HEK293T (cell line): ENCODE measurements at regions not wholly inside any gene's neighbourhood (a gene's known extent, or its start where the extent isn't known, plus 50 kb on each side); places are given as distances from the start of the nearest gene placed in this dataset.

Experiments
- CTCF ChIA-PET: fragments of 350-600 bp; formaldehyde crosslinking; extraction: SDS; loops from one replicate; lab custom pipeline; 2021; ENCODE audit warnings: antibody characterized with exemption, inconsistent platforms; lab: Yijun Ruan, JAX
- POLR2A ChIA-PET: fragments of 350-600 bp; formaldehyde crosslinking; extraction: SDS; loops from one replicate; lab custom pipeline; 2020; ENCODE audit warnings: antibody characterized with exemption, inconsistent platforms; lab: Yijun Ruan, JAX
- DNase-seq: peaks from one replicate; pipeline ENCODE4 v3.0.0; 2012; ENCODE audit warnings: mixed read lengths; ENCODE audit errors: extremely low spot score
- ARNT ChIP-seq: fragments of 450-650 bp; IDR thresholded peaks from 2 replicates; pipeline ENCODE4 v1.6.1; 2017; ENCODE audit warnings: mild to moderate bottlenecking
- BHLHE40 ChIP-seq: fragments of 450-650 bp; IDR thresholded peaks from 2 replicates; pipeline ENCODE4 v1.6.1; 2016; ENCODE audit warnings: mild to moderate bottlenecking, moderate library complexity, borderline replicate concordance
- CTBP1 ChIP-seq: fragments of 450-650 bp; IDR thresholded peaks from 2 replicates; pipeline ENCODE4 v1.6.1; 2016; ENCODE audit warnings: borderline replicate concordance
- ELF4 ChIP-seq: fragments of 450-650 bp; IDR thresholded peaks from 2 replicates; pipeline ENCODE4 v1.6.1; 2017; ENCODE audit warnings: antibody characterized with exemption
- FOXA1 ChIP-seq: fragments of 450-650 bp; IDR thresholded peaks from 2 replicates; pipeline ENCODE4 v1.6.1; 2016; ENCODE audit warnings: mild to moderate bottlenecking
- FOXK2 ChIP-seq: fragments of 450-650 bp; IDR thresholded peaks from 2 replicates; pipeline ENCODE4 v1.6.1; 2016; ENCODE audit warnings: mild to moderate bottlenecking
- FOXM1 ChIP-seq: fragments of 450-650 bp; IDR thresholded peaks from 2 replicates; pipeline ENCODE4 v1.6.1; 2017; ENCODE audit warnings: mild to moderate bottlenecking, borderline replicate concordance
- HDGF ChIP-seq: fragments of 450-650 bp; IDR thresholded peaks from 2 replicates; pipeline ENCODE4 v1.6.1; 2017; ENCODE audit warnings: antibody characterized with exemption, borderline replicate concordance
- L3MBTL2 ChIP-seq: fragments of 450-650 bp; conservative IDR thresholded peaks from 2 replicates; pipeline ENCODE4 v1.6.1; 2016; ENCODE audit warnings: mild to moderate bottlenecking
- LEF1 ChIP-seq: fragments of 450-650 bp; IDR thresholded peaks from 2 replicates; pipeline ENCODE4 v1.6.1; 2017; ENCODE audit warnings: mild to moderate bottlenecking, borderline replicate concordance
- NFRKB ChIP-seq: fragments of 450-650 bp; IDR thresholded peaks from 2 replicates; pipeline ENCODE4 v1.6.1; 2016; ENCODE audit warnings: mild to moderate bottlenecking, moderate library complexity
- SP1 ChIP-seq: fragments of 450-650 bp; IDR thresholded peaks from 2 replicates; pipeline ENCODE4 v1.6.1; 2017
- SUZ12 ChIP-seq: fragments of 450-650 bp; IDR thresholded peaks from 2 replicates; pipeline ENCODE4 v1.6.1; 2016; ENCODE audit warnings: mild to moderate bottlenecking
- TARDBP ChIP-seq: fragments of 450-650 bp; IDR thresholded peaks from 2 replicates; pipeline ENCODE4 v1.6.1; 2016
- ZNF384 ChIP-seq: fragments of 450-650 bp; IDR thresholded peaks from 2 replicates; pipeline ENCODE4 v1.6.1; 2016
- TF ChIP-seq, protein P1 (sequence below): fragments of 450-650 bp; IDR thresholded peaks from 2 replicates; pipeline ENCODE4 v1.6.1; 2016

DNA sequence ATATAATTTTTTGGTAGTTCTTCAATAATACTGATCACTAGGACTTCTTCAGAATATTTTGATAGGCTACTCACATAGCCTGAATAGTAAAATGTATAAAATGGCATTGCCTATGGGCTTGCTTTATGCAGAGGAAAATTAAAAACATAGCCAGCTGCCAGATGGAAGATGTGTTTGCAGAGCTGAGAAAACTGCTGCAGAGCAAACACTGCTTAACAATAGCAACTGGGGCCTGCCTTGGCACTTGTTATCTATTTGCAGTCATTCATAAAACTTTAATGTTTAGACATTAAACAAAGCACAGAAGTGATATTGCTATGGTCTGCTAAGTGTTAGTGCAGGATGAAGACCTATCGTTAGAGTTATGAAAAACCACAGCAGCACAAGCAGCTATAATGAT, 151.5 kb upstream of the SMC2 start:
- no peak for DNase-seq
- POLR2A ChIA-PET: no interaction called here
- TF ChIP-seq, protein P1, sequence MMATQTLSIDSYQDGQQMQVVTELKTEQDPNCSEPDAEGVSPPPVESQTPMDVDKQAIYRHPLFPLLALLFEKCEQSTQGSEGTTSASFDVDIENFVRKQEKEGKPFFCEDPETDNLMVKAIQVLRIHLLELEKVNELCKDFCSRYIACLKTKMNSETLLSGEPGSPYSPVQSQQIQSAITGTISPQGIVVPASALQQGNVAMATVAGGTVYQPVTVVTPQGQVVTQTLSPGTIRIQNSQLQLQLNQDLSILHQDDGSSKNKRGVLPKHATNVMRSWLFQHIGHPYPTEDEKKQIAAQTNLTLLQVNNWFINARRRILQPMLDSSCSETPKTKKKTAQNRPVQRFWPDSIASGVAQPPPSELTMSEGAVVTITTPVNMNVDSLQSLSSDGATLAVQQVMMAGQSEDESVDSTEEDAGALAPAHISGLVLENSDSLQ: no peak
- TF ChIP-seq FOXK2 (no peak), SUZ12 (no peak), TARDBP (no peak), ELF4 (no peak), BHLHE40 (no peak), CTBP1 (no peak), HDGF (no peak), LEF1 (no peak), SP1 (no peak)
- CTCF ChIA-PET: no interaction called here

DNA sequence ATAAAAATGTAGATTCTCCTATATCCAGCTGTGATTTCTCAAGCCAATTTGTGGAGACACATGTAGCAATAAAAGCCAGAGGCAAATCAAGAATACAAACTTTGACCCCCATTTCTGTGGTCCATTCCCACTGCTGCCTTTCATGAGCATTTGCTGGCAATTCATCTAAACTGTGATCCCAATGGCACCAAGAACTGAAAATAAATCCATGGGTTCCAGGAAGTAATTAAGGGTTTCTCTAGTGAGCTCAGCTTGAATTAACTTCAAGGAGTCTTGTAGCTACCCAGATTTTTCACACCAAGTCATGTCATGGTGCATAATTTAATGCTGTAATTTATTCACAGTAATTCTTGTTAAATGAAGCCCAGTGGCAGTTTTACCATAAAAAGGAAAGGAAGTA, 145.0 kb upstream of the SMC2 start:
- ChIA-PET POLR2A (no interaction called here), CTCF (no interaction called here)
- no peak for TF ChIP-seq NFRKB
- no peak for DNase-seq

DNA sequence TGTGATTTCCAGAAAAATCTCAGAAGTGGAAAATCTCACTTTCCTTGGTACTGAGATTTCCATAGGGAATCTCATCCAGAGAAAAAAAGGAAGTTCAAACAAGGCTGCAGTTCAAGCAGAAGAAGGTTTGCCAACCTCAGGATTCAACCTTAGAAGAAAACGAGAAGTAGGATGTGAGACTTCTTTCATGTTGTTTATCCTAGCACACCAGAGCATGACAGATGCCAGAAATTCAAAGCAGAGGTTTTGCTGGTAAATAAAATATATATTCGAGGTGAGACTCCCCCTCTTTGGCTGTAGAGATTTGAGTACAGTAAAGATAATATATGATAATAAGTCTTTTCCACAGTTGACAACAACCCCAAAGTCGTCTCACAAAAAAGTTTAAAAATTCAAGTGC, 116.9 kb upstream of the SMC2 start:
- ChIA-PET POLR2A (no interaction called here), CTCF (no interaction called here)
- TF ChIP-seq NFRKB (no peak), SP1 (no peak), TARDBP (no peak), SUZ12 (no peak), HDGF (no peak), FOXA1 (no peak), ARNT (no peak), FOXM1 (no peak), CTBP1 (no peak), ELF4 (no peak), FOXK2 (no peak), BHLHE40 (no peak)
- TF ChIP-seq, protein P1: no peak
- no peak for DNase-seq

DNA sequence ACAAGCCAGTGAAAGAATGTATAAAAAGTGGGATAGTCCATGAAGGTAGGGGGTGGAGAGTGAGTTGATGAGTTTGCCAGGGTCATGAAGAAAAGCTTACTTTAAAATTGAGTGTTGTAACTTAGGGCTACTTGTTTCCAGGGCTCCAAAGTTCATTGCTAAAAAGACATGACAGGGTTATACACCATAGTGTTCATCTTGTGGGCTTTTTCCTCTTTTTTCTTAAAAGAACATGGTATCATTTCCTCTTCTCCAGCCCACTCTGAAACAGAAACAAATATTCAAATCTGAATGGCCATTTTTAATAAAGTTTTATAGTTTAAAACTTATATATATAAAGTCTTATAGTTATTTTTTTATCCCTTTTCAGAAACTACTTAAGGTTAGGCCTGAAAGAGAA, 115.7 kb upstream of the SMC2 start:
- TF ChIP-seq SP1 (no peak), CTBP1 (no peak), FOXA1 (no peak)
- ChIA-PET POLR2A (no interaction called here), CTCF (no interaction called here)
- no peak for DNase-seq

DNA sequence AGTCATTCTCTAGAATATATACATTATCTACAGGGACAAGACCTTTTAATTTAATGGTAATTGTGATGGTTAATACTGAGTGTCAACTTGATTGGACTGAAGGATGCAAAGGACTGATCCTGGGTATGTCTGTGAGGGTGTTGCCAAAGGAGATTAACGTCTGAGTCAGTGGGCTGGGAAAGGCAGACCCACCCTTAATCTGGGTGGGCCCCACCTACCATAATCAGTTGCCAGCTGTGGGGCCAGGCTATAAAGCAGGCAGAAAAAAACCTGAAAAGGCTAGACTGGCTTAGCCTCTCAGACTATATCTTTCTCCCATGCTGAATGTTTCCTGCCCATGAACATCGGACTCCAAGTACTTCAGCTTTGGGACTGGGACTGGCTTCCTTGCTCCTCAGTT, 112.2 kb upstream of the SMC2 start:
- DNase-seq: no peak
- POLR2A ChIA-PET: no interaction called here
- TF ChIP-seq LEF1 (no peak), FOXM1 (no peak), CTBP1 (no peak), SUZ12 (no peak), ARNT (no peak), FOXK2 (no peak), ELF4 (no peak), NFRKB (no peak), TARDBP (no peak), FOXA1 (no peak)
- CTCF ChIA-PET: no interaction called here

DNA sequence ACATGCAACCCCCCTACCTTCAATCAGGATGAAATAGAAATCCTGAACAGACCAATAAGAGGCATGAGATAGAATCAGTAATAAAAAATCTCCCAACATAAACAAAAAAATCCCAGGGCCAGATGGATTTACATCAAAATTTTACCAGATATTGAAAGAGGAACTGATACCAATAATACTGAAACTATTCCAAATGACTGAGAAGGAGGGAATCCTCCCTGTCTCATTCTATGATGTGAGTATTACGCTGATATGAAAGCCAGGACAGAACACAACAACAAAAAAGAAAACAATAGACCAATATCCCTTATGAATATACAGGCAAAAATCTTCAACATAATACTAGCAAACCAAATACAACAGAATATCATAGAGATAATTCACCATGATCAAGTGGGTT, 109.0 kb upstream of the SMC2 start:
- ChIA-PET CTCF (no interaction called here), POLR2A (no interaction called here)
- DNase-seq: no peak
- TF ChIP-seq CTBP1 (no peak), NFRKB (no peak), BHLHE40 (no peak)

DNA sequence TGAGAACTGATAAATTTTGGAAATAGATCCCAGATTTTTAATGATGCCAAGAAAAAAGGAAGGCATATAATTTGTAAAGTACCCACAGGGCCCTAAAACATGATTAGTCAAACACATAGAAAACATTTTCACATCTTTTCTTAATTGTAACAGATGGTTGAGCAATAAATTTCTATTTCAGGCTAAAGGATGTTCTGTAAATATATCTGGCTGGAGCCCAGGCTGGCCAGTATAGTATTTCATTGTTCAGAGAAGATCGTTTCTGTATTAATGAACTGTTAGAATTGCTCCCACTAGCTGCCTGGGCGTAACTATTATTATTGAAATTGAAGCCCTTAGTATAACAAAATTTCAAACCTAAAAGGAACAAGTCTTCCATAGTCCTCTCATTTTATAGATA, 105.3 kb upstream of the SMC2 start:
- CTCF ChIA-PET: no interaction called here
- POLR2A ChIA-PET: no interaction called here
- TF ChIP-seq ZNF384: no peak
- no peak for TF ChIP-seq LEF1
- TF ChIP-seq ELF4: no peak
- TF ChIP-seq L3MBTL2: no peak
- DNase-seq: no peak

DNA sequence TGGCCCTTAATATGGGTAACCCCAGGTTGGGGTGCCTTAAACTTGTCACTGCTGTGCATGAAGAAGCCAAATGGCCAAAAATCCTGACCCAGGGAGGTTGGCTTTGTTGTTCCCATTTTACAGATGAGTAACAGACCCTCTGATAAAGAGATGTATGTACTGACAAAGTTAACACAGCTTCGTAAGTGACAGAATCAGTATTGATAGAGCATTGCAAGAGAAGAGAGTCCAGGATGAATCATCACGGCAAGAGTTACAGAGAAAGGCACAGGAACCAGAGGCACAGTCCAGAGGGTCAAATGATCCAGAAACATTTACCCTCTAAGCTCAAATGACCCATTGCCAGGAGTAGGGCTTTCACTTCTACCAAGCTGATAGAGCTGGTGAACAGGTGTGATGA, 103.8 kb upstream of the SMC2 start:
- DNase-seq: no peak
- CTCF ChIA-PET: no interaction called here
- POLR2A ChIA-PET: no interaction called here
- TF ChIP-seq, protein P1: no peak
- no peak for TF ChIP-seq ELF4
- no peak for TF ChIP-seq FOXM1
- no peak for TF ChIP-seq CTBP1
- no peak for TF ChIP-seq FOXA1
- TF ChIP-seq ARNT: no peak
- no peak for TF ChIP-seq SUZ12
- no peak for TF ChIP-seq FOXK2
